ENCODE measurements at regions not wholly inside any gene's neighbourhood (a gene's known extent, or its start where the extent isn't known, plus 50 kb on each side); places are given as distances from the start of the nearest gene placed in this dataset.
A peak's percentile ranks its signal among the peaks of the same experiment; 100 is the strongest.

DNA sequence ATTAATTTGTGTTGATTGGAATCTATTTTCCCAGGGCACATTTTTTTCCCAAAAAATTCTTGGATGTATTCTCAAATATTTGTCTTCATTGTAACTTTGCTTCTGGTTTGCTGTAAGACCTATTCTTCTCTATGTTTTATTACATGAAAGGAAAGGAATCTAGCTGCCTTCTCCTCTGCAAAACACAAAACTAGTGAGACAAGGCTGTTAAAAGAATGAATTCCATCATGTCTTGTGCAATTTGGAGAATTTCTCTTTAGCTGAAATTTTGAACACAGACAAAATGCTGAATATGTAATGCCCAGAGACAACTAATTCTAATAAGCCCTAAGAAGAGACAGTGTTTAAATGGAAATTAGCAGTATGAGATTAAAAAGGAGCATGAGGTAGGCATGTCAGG is 275.9 kb downstream of the CDH20 start:
- TF ChIP-seq, protein P1, sequence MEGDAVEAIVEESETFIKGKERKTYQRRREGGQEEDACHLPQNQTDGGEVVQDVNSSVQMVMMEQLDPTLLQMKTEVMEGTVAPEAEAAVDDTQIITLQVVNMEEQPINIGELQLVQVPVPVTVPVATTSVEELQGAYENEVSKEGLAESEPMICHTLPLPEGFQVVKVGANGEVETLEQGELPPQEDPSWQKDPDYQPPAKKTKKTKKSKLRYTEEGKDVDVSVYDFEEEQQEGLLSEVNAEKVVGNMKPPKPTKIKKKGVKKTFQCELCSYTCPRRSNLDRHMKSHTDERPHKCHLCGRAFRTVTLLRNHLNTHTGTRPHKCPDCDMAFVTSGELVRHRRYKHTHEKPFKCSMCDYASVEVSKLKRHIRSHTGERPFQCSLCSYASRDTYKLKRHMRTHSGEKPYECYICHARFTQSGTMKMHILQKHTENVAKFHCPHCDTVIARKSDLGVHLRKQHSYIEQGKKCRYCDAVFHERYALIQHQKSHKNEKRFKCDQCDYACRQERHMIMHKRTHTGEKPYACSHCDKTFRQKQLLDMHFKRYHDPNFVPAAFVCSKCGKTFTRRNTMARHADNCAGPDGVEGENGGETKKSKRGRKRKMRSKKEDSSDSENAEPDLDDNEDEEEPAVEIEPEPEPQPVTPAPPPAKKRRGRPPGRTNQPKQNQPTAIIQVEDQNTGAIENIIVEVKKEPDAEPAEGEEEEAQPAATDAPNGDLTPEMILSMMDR (optimal IDR thresholded peaks at IDR 0.05 in 1 of 3, IDR thresholded peaks at IDR 0.05 in 1 of 3, conservative IDR thresholded peaks at IDR 0.05 in 1 of 3; ENCODE audit: extremely low read depth in 1 of 3, insufficient read depth in 2 of 3, low read length in 3 of 3) = no peak
- no peak for TF ChIP-seq EZH2 (IDR thresholded peaks at IDR 0.05; ENCODE audit: low read length)
- Histone ChIP-seq H3K9me1 (ENCODE audit: control insufficient read depth, extremely low read depth, insufficient read depth, low read length) (no peaks in the 10 kb centered on the region), H3K36me3 (ENCODE audit: control insufficient read depth in 2 of 2, extremely low read depth in 1 of 2, insufficient read depth in 2 of 2, low read length in 2 of 2) (peaks cover 0 to 3% of the 10 kb centered on the region in 2 experiments), H3K4me3 (ENCODE audit: control insufficient read depth in 2 of 3, extremely low read depth in 1 of 3, insufficient read depth in 2 of 3, low read depth in 1 of 3, low read length in 3 of 3) (no peak overlapping the region), H3K4me2 (ENCODE audit: control insufficient read depth, extremely low read depth, insufficient read depth, low read depth, low read length) (no peak overlapping the region), H3K79me2 (ENCODE audit: control insufficient read depth, insufficient read depth, low read length) (peaks cover 23% of the 10 kb centered on the region), H2AFZ (ENCODE audit: control insufficient read depth, low read length) (no peak overlapping the region), H3K9ac (ENCODE audit: control insufficient read depth, extremely low read depth, insufficient read depth, low read length) (no peak overlapping the region), H3K9me3 (ENCODE audit: control insufficient read depth, low read depth, low read length) (no peaks in the 10 kb centered on the region), H3K4me1 (ENCODE audit: control insufficient read depth, extremely low read depth, insufficient read depth, low read length) (peaks cover 25% of the 10 kb centered on the region), H3K27ac (ENCODE audit: control insufficient read depth, insufficient read depth, low read length) (no peak overlapping the region), H4K20me1 (ENCODE audit: control insufficient read depth, extremely low read depth, insufficient read depth, low read length) (no peaks in the 10 kb centered on the region), H3K27me3 (ENCODE audit: control insufficient read depth, extremely low read depth, insufficient read depth, low read length) (no peaks in the 10 kb centered on the region)
- dilution Hi-C loops (cut with MboI; ENCODE audit: extremely low pct_ligation_motif_present, low sequenced_read_pairs) = no loop called here
- no peak for DNase-seq (ENCODE audit: low read depth, low spot score)
- FAIRE-seq = no peak

DNA sequence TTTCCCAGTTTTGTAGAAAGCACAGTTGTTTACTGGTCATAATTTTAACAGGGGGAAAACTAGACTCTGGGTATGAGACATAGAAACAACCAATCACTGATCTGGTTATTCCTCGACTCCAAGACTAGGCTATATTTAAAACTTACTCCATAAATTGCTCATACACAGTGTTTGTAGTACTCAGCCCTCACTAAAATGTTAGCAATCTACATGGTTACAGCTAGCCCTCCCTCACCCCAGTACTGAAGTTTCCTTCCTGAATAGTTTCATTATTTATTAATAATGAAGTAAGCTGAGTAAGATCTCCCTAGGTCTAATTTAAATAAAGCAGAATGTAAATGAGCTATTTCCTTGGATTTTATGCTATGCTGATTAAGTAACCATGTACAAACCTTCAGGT is 275.1 kb downstream of the CDH20 start:
- Histone ChIP-seq H3K9me1 (ENCODE audit: control insufficient read depth, extremely low read depth, insufficient read depth, low read length) (no peaks in the 10 kb centered on the region), H3K27me3 (ENCODE audit: control insufficient read depth, extremely low read depth, insufficient read depth, low read length) (no peaks in the 10 kb centered on the region), H4K20me1 (ENCODE audit: control insufficient read depth, extremely low read depth, insufficient read depth, low read length) (no peaks in the 10 kb centered on the region), H3K4me1 (ENCODE audit: control insufficient read depth, extremely low read depth, insufficient read depth, low read length) (peaks cover 32% of the 10 kb centered on the region), H3K9me3 (ENCODE audit: control insufficient read depth, low read depth, low read length) (no peaks in the 10 kb centered on the region), H2AFZ (ENCODE audit: control insufficient read depth, low read length) (no peak overlapping the region), H3K79me2 (ENCODE audit: control insufficient read depth, insufficient read depth, low read length) (peaks cover 26% of the 10 kb centered on the region), H3K4me2 (ENCODE audit: control insufficient read depth, extremely low read depth, insufficient read depth, low read depth, low read length) (no peak overlapping the region), H3K4me3 (ENCODE audit: control insufficient read depth in 2 of 3, extremely low read depth in 1 of 3, insufficient read depth in 2 of 3, low read depth in 1 of 3, low read length in 3 of 3) (no peak overlapping the region), H3K9ac (ENCODE audit: control insufficient read depth, extremely low read depth, insufficient read depth, low read length) (no peak overlapping the region), H3K27ac (ENCODE audit: control insufficient read depth, insufficient read depth, low read length) (no peak overlapping the region), H3K36me3 (ENCODE audit: control insufficient read depth in 2 of 2, extremely low read depth in 1 of 2, insufficient read depth in 2 of 2, low read length in 2 of 2) (peaks cover 1 to 8% of the 10 kb centered on the region in 2 experiments)
- TF ChIP-seq, protein P1 (optimal IDR thresholded peaks at IDR 0.05 in 1 of 3, IDR thresholded peaks at IDR 0.05 in 1 of 3, conservative IDR thresholded peaks at IDR 0.05 in 1 of 3; ENCODE audit: extremely low read depth in 1 of 3, insufficient read depth in 2 of 3, low read length in 3 of 3) = no peak
- no peak for TF ChIP-seq EZH2 (IDR thresholded peaks at IDR 0.05; ENCODE audit: low read length)
- peak; percentile 34 for FAIRE-seq
- no peak for DNase-seq (ENCODE audit: low read depth, low spot score)
- dilution Hi-C loops (cut with MboI; ENCODE audit: extremely low pct_ligation_motif_present, low sequenced_read_pairs) = no loop called here

All from keratinocyte (primary cell).